ENCODE measurements at regions not wholly inside any gene's neighbourhood (a gene's known extent, or its start where the extent isn't known, plus 50 kb on each side); places are given as distances from the start of the nearest gene placed in this dataset.

GRCh38 chr2:120916446-120916845, 180.8 kb downstream of the GLI2 start:
- Histone ChIP-seq H3K27ac (peak overlapping the region; percentile 63), H3K4me1 (peaks cover 69% of the 10 kb centered on the region), H3K4me3 (no peak overlapping the region), H3K27me3 (no peaks in the 10 kb centered on the region), H3K9me3 (replicated peaks) (no peaks in the 10 kb centered on the region), H3K36me3 (no peaks in the 10 kb centered on the region; the same call in 1 of the 2 replicates)
- peak in 1 of 2 experiments; percentile 45 for DNase-seq

DNA sequence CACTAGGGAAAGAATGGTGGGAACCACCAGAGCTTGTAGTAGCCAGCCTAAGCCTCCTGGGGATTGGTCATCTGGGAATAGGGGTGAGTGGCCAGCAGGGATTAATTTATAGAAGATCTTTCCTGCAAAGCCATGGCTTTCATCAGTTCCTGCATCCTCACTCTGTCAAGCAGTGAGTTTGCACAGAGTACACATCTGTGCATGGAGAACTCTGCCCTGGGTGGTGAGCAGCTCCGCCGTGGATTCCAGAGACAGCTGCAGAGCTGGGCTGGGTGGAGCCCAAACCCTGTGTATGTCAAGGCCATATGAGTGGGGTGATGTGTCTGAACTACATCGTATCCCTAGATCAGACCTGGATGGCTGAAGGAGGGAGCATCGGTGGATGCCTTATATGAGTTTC, 182.2 kb downstream of the GLI2 start:
- H3K27me3 ChIP-seq, result no peaks in the 10 kb centered on the region
- peak; percentile 69 to 75 for DNase-seq
- no peaks in the 10 kb centered on the region for H3K9me3 ChIP-seq (replicated peaks)
- no peak overlapping the region for H3K27ac ChIP-seq
- H3K4me3 ChIP-seq, result no peak overlapping the region
- H3K4me1 ChIP-seq, result peaks cover 69% of the 10 kb centered on the region
- H3K36me3 ChIP-seq, result peaks cover 2% of the 10 kb centered on the region

- H3K36me3 ChIP-seq, result peaks cover 6% of the 10 kb centered on the region
Measured at GRCh38 chr2:120919216-120919615, 183.5 kb downstream of the GLI2 start.

DNA sequence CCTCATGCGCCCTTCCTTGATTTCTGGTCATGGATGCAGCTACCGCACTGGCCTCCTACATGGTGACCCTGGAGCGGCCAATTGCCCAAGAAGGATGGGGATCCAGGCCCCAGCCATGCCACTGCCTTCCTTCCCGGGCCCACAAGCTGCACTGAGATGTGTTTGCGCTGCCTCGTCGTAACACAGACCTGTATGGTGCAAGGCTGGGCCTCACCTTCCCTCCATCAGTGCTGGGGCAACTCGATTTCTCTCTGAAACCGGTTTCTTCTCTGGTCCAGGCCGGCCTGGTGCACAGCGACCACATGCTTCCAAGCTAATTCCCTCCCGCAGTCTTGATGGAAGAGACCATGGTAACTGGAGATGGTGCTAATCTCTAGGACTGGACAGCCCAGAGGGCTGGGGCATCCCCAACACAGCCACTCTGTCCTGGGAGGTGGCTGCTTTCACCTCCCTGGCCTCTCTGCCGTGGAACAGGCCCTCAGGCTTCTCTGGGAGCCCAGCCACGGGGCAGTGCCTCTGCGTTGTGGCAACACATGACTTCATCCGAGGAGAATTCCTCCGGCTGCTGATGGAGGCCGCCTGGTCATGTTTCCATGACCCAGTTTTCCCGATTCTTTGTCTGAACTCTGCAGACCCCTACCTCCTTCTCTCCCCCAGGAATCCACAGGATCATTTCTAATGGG, 184.2 kb downstream of the GLI2 start:
- H3K9me3 ChIP-seq (replicated peaks), result no peaks in the 10 kb centered on the region
- no peaks in the 10 kb centered on the region for H3K27me3 ChIP-seq
- peaks cover 60% of the 10 kb centered on the region for H3K4me1 ChIP-seq
- H3K36me3 ChIP-seq, result peaks cover 6% of the 10 kb centered on the region
- H3K27ac ChIP-seq, result peak overlapping the region; percentile 81
- no peak overlapping the region for H3K4me3 ChIP-seq
- DNase-seq, result peak; percentile 87 to 88

More at GRCh38 chr2:120919216-120919615, 183.5 kb downstream of the GLI2 start:
- H3K27ac ChIP-seq, result no peak overlapping the region
- H3K4me1 ChIP-seq, result peaks cover 67% of the 10 kb centered on the region
- no peaks in the 10 kb centered on the region for H3K9me3 ChIP-seq (replicated peaks)
- no peak for DNase-seq
- H3K27me3 ChIP-seq, result no peaks in the 10 kb centered on the region
- no peak overlapping the region for H3K4me3 ChIP-seq

- H3K27ac ChIP-seq, result peak overlapping the region; percentile 81
- H3K27me3 ChIP-seq, result no peaks in the 10 kb centered on the region
- peaks cover 53% of the 10 kb centered on the region for H3K4me1 ChIP-seq
- no peaks in the 10 kb centered on the region for H3K9me3 ChIP-seq (replicated peaks)
- no peak overlapping the region for H3K4me3 ChIP-seq
- DNase-seq, result no peak
- H3K36me3 ChIP-seq, result peaks cover 6% of the 10 kb centered on the region
Measured at GRCh38 chr2:120920454-120921148, 184.9 kb downstream of the GLI2 start.

DNA sequence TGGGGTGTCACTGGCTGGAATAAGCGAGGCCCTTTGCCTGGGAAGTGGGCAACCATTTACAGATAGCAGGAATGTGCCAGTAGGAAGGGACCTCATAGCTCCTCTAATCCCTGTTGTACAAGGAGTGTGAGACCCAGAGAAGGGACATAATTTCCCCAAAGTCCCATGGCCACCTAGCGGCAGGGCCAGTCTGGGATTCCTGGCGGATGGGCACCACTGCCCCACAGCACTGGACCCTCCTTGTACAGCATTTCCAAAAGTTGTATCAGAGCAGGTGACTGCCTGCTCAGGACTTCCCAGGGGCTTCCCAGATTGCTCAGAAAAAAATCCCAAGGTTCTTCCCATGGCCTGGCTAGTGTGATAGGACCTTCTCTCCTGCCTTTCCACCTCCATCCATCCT, 185.8 kb downstream of the GLI2 start:
- Histone ChIP-seq H3K27me3 (no peaks in the 10 kb centered on the region), H3K4me1 (peaks cover 45% of the 10 kb centered on the region), H3K9me3 (replicated peaks) (no peaks in the 10 kb centered on the region), H3K27ac (no peak overlapping the region), H3K4me3 (no peak overlapping the region), H3K36me3 (peaks cover 6% of the 10 kb centered on the region)
- DNase-seq, result no peak

DNA sequence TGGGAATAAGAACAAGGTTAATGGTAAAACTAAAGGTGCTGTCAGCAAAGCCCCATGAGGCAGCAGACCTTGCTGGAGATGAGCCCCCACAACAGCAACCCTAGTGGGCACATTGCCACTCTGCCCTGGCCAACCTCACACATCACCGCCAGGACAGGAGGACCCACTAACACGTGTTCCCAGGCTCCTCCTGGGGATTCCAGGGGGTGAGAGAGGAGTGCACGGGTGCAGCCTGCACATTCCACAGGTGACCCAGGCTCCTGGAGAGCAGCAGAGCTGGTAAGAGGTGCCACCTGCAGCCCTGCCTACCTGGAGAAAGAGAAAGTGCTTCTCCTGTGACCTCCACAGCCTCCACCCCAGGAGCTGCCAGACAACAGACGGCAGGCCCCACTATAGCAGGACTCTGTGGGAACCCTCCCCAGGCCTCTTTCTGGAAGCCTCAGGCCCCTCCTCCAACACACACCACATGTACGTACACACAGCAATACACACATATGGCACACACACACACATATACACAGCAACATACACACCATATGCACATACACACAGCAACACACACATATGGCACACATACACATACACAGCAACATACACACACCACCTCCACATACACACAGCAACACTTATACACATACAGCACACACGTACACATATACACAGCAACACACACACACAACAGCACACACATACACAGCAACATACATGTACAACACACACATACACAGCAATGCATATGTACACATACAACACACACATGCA, 187.1 kb downstream of the GLI2 start:
- DNase-seq, result no peak
- no peak overlapping the region for H3K4me3 ChIP-seq
- H3K9me3 ChIP-seq (replicated peaks), result no peaks in the 10 kb centered on the region
- no peaks in the 10 kb centered on the region for H3K27me3 ChIP-seq
- H3K4me1 ChIP-seq, result peaks cover 32% of the 10 kb centered on the region
- no peak overlapping the region for H3K27ac ChIP-seq
- H3K36me3 ChIP-seq, result peaks cover 6% of the 10 kb centered on the region

- Histone ChIP-seq H3K27ac (no peak overlapping the region), H3K4me1 (peaks cover 25% of the 10 kb centered on the region), H3K4me3 (no peak overlapping the region), H3K27me3 (no peaks in the 10 kb centered on the region), H3K36me3 (peaks cover 6% of the 10 kb centered on the region), H3K9me3 (replicated peaks) (no peaks in the 10 kb centered on the region)
- DNase-seq, result no peak
Measured at GRCh38 chr2:120923426-120923825, 187.8 kb downstream of the GLI2 start.

GRCh38 chr2:120924924-120925323, 189.3 kb downstream of the GLI2 start:
- H3K36me3 ChIP-seq, result peaks cover 13% of the 10 kb centered on the region

GRCh38 chr2:120926463-120927264, 191.0 kb downstream of the GLI2 start:
- no peak for DNase-seq

More at GRCh38 chr2:120924924-120925323, 189.3 kb downstream of the GLI2 start:
- Histone ChIP-seq H3K27ac (no peak overlapping the region), H3K4me1 (peaks cover 13% of the 10 kb centered on the region), H3K27me3 (no peaks in the 10 kb centered on the region), H3K9me3 (replicated peaks) (no peaks in the 10 kb centered on the region), H3K4me3 (no peak overlapping the region)
- no peak for DNase-seq

GRCh38 chr2:120927265-120927628, 191.6 kb downstream of the GLI2 start:
- no peak overlapping the region for H3K27ac ChIP-seq
- H3K27me3 ChIP-seq, result no peaks in the 10 kb centered on the region
- no peak for DNase-seq
- H3K36me3 ChIP-seq, result peaks cover 13% of the 10 kb centered on the region
- no peaks in the 10 kb centered on the region for H3K4me1 ChIP-seq
- no peak overlapping the region for H3K4me3 ChIP-seq
- 0 out of 2 replicates have a peak, but pooled peaks cover 3% of the 10 kb centered on the region for H3K9me3 ChIP-seq (replicated peaks)

More at GRCh38 chr2:120926463-120927264, 191.0 kb downstream of the GLI2 start:
- Histone ChIP-seq H3K27me3 (no peaks in the 10 kb centered on the region), H3K27ac (no peak overlapping the region), H3K36me3 (peaks cover 13% of the 10 kb centered on the region), H3K9me3 (replicated peaks) (0 out of 2 replicates have a peak, but pooled peaks cover 3% of the 10 kb centered on the region), H3K4me3 (no peak overlapping the region), H3K4me1 (no peaks in the 10 kb centered on the region)

- H3K27me3 ChIP-seq, result no peaks in the 10 kb centered on the region
- 0 out of 2 replicates have a peak, but pooled peaks cover 3% of the 10 kb centered on the region for H3K9me3 ChIP-seq (replicated peaks)
- no peak overlapping the region for H3K27ac ChIP-seq
- peaks cover 17% of the 10 kb centered on the region for H3K4me1 ChIP-seq
- no peak for DNase-seq
- H3K4me3 ChIP-seq, result no peak overlapping the region
- peaks cover 7% of the 10 kb centered on the region for H3K36me3 ChIP-seq
Measured at GRCh38 chr2:120929829-120930228, 194.2 kb downstream of the GLI2 start.

GRCh38 chr2:120930236-120930635, 194.6 kb downstream of the GLI2 start:
- Histone ChIP-seq H3K36me3 (peaks cover 7% of the 10 kb centered on the region), H3K4me3 (no peak overlapping the region), H3K27ac (no peak overlapping the region), H3K27me3 (no peaks in the 10 kb centered on the region), H3K4me1 (peaks cover 21% of the 10 kb centered on the region), H3K9me3 (replicated peaks) (0 out of 2 replicates have a peak, but pooled peaks cover 3% of the 10 kb centered on the region)
- DNase-seq, result no peak

DNA sequence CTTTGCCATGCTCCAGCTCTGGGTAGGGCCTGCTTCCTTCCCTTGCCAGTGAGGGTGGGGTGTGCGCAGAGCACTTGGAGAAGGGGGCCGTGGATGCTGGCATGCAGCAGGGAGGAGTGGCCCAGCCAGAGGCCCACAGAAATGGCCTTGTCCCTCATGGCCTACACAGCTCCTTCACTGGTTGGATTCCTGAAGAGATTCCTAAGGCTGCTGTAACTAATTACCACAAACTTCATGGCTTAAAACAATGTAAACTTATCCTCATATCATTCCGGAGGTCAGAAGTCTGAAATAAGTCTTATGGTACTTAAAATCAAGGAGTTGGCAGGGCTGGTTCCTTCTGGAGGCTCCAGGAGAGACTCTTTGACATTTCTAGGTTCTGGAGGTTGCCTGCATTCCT, 195.2 kb downstream of the GLI2 start:
- no peak for DNase-seq
- Histone ChIP-seq H3K27ac (no peak overlapping the region), H3K4me1 (peaks cover 23% of the 10 kb centered on the region), H3K4me3 (no peak overlapping the region), H3K27me3 (no peaks in the 10 kb centered on the region), H3K36me3 (peaks cover 7% of the 10 kb centered on the region), H3K9me3 (replicated peaks) (0 out of 2 replicates have a peak, but pooled peaks cover 3% of the 10 kb centered on the region)

Measured in SJCRH30 (cell line).